ENCODE measurements at regions not wholly inside any gene's neighbourhood (a gene's known extent, or its start where the extent isn't known, plus 50 kb on each side); places are given as distances from the start of the nearest gene placed in this dataset.
"Not testable (repeated sequence)": the region's sequence is repeated elsewhere in the genome, so short reads cannot be mapped to it uniquely, and the experiment has no call there.

GRCh38 chr10:128178302-128178958, 52.2 kb upstream of the MKI67 start:
- no peak for DNase-seq
- intact Hi-C loops (cut with micrococcal nuclease) = no loop called here
- no peak for ATAC-seq

GRCh38 chr10:128180843-128181242, 54.6 kb upstream of the MKI67 start:
- ATAC-seq = no peak
- intact Hi-C loops (cut with micrococcal nuclease) = no loop called here
- DNase-seq = no peak

- ATAC-seq = no peak
- intact Hi-C loops (cut with micrococcal nuclease) = no loop called here
- DNase-seq = no peak
These were observed 59.4 kb upstream of the MKI67 start for GRCh38 chr10:128185627-128186026.

GRCh38 chr10:128186959-128187787, 61.0 kb upstream of the MKI67 start:
- no peak for DNase-seq
- ATAC-seq = no peak
- intact Hi-C loops (cut with micrococcal nuclease) = no loop called here

- DNase-seq (no peak), ATAC-seq (no peak)
- intact Hi-C loops (cut with micrococcal nuclease) = no loop called here
These were observed 61.6 kb upstream of the MKI67 start for GRCh38 chr10:128187788-128188185.

GRCh38 chr10:128189176-128189575, 63.0 kb upstream of the MKI67 start:
- DNase-seq (no peak), ATAC-seq (no peak)
- intact Hi-C loops (cut with micrococcal nuclease) = no loop called here

- no peak for ATAC-seq
- DNase-seq = no peak
- intact Hi-C loops (cut with micrococcal nuclease) = no loop called here
These were observed 65.6 kb upstream of the MKI67 start for GRCh38 chr10:128191847-128192246.

- ATAC-seq; intact Hi-C loops (cut with micrococcal nuclease); DNase-seq: not testable (repeated sequence)
These were observed 75.6 kb upstream of the MKI67 start for GRCh38 chr10:128201826-128202225.

GRCh38 chr10:128203028-128203427, 76.8 kb upstream of the MKI67 start:
- DNase-seq (no peak), ATAC-seq (no peak)
- intact Hi-C loops (cut with micrococcal nuclease) = no loop called here

GRCh38 chr10:128205591-128205990, 79.4 kb upstream of the MKI67 start:
- ATAC-seq; intact Hi-C loops (cut with micrococcal nuclease); DNase-seq: not testable (repeated sequence)

- no peak for ATAC-seq
- intact Hi-C loops (cut with micrococcal nuclease) = no loop called here
These were observed 80.5 kb upstream of the MKI67 start for GRCh38 chr10:128206676-128207075.

GRCh38 chr10:128209862-128210214, 83.6 kb upstream of the MKI67 start:
- intact Hi-C loops (cut with micrococcal nuclease) = no loop called here
- ATAC-seq (no peak), DNase-seq (no peak)

More at GRCh38 chr10:128206676-128207075, 80.5 kb upstream of the MKI67 start:
- no peak for DNase-seq

- ATAC-seq (peak; percentile 87), DNase-seq (peak; percentile 83)
- intact Hi-C loops (cut with micrococcal nuclease) = no loop called here
These were observed 84.2 kb upstream of the MKI67 start for GRCh38 chr10:128210215-128211063.

- no peak for DNase-seq
- ATAC-seq = no peak
- intact Hi-C loops (cut with micrococcal nuclease) = no loop called here
These were observed 84.9 kb upstream of the MKI67 start for GRCh38 chr10:128211064-128211504.

GRCh38 chr10:128211953-128212727, 85.9 kb upstream of the MKI67 start:
- intact Hi-C loops (cut with micrococcal nuclease) = no loop called here
- ATAC-seq (peak; percentile 91), DNase-seq (peak; percentile 92)

GRCh38 chr10:128213156-128213555, 86.9 kb upstream of the MKI67 start:
- DNase-seq = no peak
- no peak for ATAC-seq
- intact Hi-C loops (cut with micrococcal nuclease) = no loop called here

GRCh38 chr10:128215733-128216132, 89.5 kb upstream of the MKI67 start:
- intact Hi-C loops (cut with micrococcal nuclease) = no loop called here
- no peak for DNase-seq
- ATAC-seq = no peak

- DNase-seq (no peak), ATAC-seq (no peak)
- intact Hi-C loops (cut with micrococcal nuclease) = no loop called here
These were observed 90.9 kb upstream of the MKI67 start for GRCh38 chr10:128217136-128217535.

- intact Hi-C loops (cut with micrococcal nuclease) = no loop called here
- ATAC-seq (no peak), DNase-seq (no peak)
These were observed 91.9 kb upstream of the MKI67 start for GRCh38 chr10:128218161-128218560.
